Ramos (cell line): ENCODE measurements at regions not wholly inside any gene's neighbourhood (a gene's known extent, or its start where the extent isn't known, plus 50 kb on each side); places are given as distances from the start of the nearest gene placed in this dataset.
"Not testable (repeated sequence)": the region's sequence is repeated elsewhere in the genome, so short reads cannot be mapped to it uniquely, and the experiment has no call there.

Experiments used
- in situ Hi-C: fragments of 300-500 bp; cut with MboI; formaldehyde crosslinking; loops from one replicate; pipeline ENCODE4 v1.14.3; 2022; ENCODE audit warnings: low sequenced_read_pairs; ENCODE audit not compliant: unreplicated experiment

DNA sequence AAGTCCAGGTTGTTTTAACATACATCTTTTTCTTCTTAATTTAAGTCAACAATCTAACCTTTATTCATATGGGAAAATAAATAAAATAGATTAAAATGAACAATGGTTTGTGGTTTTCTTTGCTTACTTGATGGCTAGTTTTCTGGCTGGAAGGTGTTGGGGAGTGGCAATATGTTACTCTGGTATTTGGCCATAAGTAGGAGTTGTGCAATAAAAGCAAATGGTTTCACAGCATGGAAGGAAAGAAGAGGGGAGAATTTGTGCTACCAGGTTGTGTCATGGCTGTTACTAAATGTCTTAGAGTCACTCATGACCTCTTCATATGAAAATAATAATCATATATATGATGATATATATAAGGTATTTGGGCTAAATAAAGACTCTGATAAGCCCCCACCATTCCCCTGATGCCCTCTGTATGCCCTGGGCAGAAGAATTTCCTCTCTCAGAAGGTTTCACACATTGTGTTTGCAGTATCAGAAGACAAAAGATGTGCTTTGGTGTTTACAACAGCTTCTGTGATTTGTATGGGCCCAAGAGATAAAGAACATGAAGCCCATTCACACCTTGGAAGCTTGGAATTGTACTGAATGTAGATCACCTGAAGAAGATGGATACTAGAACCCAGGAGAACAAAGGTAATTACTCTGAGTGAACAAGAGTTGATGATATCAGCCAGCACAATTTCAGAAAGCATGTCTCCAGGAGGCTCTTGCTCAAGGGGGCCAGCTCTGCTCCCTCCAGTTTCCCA lies 160.9 kb downstream of the ALG10B start:
- in situ Hi-C loops = no loop called here

GRCh38 chr12:38480594-38480993 lies 164.0 kb downstream of the ALG10B start:
- in situ Hi-C loops = no loop called here

DNA sequence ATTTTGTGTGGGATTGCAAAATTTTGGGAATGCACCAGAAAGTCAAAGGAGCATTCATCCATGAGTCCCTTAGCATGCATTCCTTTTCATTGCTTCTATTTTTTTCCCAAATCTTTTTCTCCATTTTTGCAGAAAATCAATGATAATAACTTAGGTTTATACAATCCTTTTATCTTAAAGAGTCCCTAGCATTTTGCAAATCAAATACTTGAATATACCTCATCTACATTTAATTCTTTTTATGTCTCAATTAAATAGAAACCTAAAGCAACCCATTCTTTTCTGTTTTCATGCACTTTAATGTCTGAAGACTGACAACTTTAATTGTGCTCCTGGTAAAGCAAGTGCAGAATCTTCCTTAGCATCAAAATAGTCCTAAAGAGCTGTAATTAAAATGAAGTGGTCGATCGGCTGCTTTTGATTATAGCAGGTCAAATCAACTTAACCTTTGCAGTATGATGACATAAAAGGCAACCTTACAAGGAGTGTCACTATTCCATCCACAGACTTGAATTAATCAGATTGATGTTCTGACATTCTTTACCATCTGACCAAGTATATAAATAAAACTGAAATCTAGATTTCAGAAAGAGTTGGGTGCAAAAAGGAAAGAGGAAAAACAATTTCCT lies 168.4 kb downstream of the ALG10B start:
- in situ Hi-C loops = no loop called here

DNA sequence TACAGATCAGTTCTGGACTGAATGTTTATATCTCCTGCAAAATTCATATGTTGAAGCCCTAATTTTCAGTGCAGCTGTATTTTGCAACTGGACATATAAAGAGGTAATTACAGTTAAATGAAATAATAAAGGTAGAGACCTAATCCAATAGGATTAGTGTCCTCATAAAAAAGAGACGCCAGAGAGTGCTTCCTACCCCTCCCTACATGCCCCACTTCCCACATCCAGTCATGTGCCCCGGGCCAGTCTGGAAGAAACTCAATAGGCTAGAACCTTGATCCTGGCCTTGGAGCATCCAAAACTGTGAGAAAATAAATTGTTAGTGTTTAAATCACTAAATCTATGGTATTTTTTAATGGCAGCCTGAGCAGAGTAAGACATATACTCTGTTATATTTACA lies 172.3 kb downstream of the ALG10B start:
- in situ Hi-C loops = no loop called here

GRCh38 chr12:38490073-38490472 lies 173.5 kb downstream of the ALG10B start:
- in situ Hi-C loops = no loop called here

DNA sequence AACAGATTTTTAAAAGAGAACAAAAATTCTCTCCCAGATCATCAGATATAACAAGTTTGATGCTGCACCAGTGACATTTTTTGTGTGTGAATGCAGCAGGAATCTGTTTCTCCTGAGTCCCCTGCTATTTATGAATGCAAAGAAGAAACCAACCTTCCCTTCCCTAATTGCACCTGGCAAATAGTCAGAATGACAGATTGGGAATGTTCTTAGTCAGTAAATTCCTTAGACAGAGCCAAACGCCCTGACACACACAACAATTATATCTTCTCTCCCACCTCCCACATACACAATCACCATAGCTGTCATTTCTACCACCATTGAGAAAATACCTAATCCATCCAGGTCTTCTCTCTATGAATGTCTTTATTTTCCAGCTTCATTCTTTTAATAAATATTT lies 174.4 kb downstream of the ALG10B start:
- in situ Hi-C loops = no loop called here

DNA sequence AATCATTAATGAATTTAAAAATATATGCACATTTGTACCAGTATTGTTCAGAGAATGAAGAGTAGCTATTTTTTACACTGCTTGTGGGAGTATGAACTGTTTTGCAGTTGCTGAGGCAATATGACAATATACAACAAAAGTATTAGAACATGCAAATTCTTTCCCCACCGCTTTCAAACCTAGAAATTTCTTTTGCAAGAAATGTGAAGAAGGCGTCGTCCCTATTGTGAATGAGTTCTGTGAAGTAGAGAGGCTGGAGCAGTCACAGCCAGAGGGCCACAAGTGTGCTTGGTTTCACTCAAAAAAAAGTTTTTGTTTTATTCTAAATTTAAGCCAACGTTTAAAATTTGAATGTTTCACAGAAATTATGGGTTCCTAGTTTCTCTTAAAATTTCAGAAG lies 184.9 kb downstream of the ALG10B start:
- in situ Hi-C loops = no loop called here

GRCh38 chr12:38501991-38502390 lies 185.4 kb downstream of the ALG10B start:
- in situ Hi-C loops = no loop called here

DNA sequence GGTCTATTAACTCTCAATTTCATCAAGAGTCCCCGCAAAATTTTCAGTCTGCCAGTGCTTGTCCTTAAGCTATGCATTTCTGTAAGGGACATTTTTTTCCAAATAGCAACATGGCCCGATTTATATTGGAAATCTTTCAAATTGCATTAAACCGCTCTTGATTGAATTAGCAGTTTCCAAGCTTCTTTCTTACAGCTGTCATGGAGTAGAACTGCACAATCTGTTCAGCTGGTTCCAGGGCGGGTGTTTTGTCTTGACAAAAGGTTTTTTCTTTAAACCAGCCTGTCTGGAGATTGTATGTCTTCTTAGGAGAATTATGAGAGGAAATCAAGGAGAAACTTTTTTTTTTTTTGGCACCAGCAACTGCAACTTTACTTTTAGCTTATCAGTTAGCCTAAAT lies 185.8 kb downstream of the ALG10B start:
- in situ Hi-C loops = no loop called here

GRCh38 chr12:38507839-38508238 lies 191.3 kb downstream of the ALG10B start:
- in situ Hi-C loops = no loop called here

DNA sequence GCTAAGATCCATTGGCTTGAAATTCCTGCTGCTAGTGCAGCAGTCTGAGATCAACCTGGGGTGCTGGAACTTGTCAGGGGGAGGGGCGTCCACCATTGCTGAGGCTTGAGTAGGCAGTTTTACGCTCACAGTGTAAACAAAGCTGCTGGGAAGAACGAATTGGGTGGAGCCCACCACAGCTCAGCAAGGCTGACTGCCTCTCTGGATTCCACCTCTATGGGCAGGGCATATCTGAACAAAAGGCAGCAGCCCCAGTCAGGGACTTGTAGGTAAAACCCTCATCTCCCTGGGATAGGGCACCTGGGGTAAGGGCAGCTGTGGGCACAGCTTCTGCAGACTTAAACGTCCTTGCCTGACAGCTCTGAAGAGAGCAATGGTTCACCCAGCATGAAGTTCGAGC lies 191.7 kb downstream of the ALG10B start:
- in situ Hi-C loops = no loop called here

DNA sequence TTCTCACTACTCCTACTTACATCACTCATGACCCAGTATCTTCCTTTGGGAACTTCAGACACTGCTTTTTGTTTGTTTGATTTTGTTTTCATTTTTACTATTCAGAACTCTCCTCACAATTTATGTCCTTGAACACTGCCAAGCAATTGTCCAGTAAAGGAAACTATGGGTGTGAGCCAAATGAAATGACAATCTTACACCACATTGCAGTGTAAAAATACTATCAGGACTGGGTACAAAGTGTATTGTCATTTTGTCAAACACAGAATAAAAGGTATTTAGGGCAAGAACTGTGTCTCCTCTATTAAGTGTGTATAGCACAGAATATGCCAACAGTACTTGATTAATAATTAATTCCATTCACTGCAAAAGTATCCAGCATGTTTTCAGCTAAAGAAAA lies 199.3 kb downstream of the ALG10B start:
- in situ Hi-C loops = no loop called here

GRCh38 chr12:38516418-38516817 lies 199.8 kb downstream of the ALG10B start:
- in situ Hi-C loops = no loop called here

- in situ Hi-C loops = no loop called here
Observed at GRCh38 chr12:38523920-38524319, 207.3 kb downstream of the ALG10B start.

DNA sequence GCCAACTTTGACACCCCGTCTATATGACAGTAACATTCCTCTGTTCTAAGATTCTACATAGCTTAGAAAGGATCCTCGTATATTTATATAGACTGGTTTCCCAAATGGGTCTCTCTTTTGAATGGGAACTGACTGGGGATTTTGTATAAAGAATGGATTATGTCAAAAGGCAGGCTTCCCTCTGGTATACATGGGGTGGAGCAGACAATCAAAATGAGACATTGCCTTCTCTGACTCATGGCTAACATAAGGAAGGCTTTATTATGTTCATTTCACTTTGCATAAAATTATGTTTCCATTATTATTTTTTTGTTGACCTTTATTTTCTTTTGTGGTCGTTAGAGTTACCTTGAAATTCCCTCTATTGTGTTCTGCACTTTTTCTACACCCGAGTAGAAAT lies 211.1 kb downstream of the ALG10B start:
- in situ Hi-C loops = no loop called here

- in situ Hi-C loops = no loop called here
Observed at GRCh38 chr12:38528527-38528926, 212.0 kb downstream of the ALG10B start.

DNA sequence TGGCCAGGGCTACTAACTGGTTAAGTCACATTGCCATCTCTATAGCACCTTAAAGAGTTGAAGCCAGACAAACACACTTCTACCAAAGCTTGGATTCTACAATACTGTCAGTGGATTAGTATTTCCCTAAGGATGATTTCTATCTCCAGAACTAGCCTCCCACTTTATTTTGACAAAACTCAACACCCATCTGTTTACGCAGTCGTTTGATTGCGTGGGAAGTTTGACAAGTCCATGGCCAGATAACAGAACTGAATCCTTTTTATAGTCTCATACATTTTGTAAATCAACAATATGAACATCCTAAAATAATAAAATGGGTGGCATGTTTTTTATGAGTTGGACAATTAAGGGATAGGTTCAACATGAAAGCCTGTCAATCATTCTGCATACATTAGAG lies 212.7 kb downstream of the ALG10B start:
- in situ Hi-C loops = not testable (repeated sequence)

DNA sequence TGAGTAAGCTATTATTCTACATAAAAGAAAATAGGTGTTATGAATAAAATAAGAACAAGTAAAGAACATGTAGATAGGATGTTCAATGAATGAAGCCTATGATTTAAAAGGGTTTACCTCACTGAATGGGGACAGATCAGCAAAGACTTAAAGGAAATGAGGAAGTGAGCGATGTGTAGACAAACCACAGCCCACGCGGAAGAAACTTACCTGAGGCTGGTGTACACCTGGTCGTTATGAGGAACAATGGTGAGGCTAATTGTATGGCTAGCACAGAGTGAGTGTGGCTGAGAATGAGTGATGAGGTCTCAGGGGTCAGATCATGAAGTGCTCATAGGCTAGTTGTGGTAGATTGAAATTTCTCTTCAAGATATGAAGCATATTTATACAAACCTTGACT lies 221.7 kb downstream of the ALG10B start:
- in situ Hi-C loops = no loop called here

GRCh38 chr12:38540156-38540555 lies 223.6 kb downstream of the ALG10B start:
- in situ Hi-C loops = no loop called here

DNA sequence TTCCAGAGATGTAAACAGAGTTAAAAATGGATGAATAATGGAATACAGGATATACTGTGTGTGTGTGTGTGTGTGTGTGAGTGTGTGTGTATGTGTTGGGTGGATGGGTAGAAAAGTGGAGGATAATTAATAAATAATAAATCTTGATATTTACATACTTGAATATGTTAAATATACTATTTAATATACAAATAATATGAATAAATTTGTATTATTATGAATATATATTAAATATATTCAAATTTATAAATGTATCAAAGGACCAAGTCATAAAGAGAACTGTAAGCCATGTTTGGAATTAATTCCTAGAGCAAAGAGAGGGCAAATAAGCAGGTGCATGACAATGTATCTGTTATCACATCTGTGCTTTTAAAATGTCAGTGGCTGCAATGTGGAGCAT lies 225.3 kb downstream of the ALG10B start:
- in situ Hi-C loops = no loop called here

DNA sequence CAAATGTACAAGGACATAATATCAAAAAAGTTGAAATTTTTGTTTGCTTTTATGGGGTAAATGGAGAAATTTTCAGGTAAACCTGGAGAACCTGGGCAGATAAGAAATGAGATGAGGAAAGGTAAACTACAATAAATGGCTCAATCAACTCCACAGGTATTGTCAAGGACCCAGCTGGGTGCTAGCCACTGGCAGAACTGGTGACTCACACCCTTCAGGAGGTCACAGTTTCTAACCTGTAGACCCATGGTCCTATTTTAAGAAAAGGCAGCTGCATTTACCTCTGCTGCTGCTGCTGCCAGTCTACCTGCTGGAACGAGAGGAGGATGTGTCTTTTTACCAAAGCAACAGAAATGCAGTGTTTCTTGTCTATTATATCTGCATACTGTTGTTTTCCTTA lies 226.6 kb downstream of the ALG10B start:
- in situ Hi-C loops = no loop called here
